Chondrocyte (in vitro differentiated cells): ENCODE measurements at regions not wholly inside any gene's neighbourhood (a gene's known extent, or its start where the extent isn't known, plus 50 kb on each side); places are given as distances from the start of the nearest gene placed in this dataset.

Experiments used
- DNase-seq: peaks from one replicate; pipeline ENCODE4 v3.0.0; 2021; ENCODE audit warnings: mixed read lengths, low spot score
- H3K27ac Mint-ChIP-seq: one replicate; pipeline ENCODE4 v1.8.0; 2021; ENCODE audit warnings: mild to moderate bottlenecking, moderate library complexity, mixed read lengths; ENCODE audit not compliant: unreplicated experiment
- H3K27me3 Mint-ChIP-seq: 2 replicates; pipeline ENCODE4 v1.8.0; 2021; ENCODE audit warnings: low read depth, mixed read lengths
- H3K36me3 Mint-ChIP-seq: 2 replicates; pipeline ENCODE4 v1.8.0; 2021; ENCODE audit warnings: low read depth, mixed read lengths
- H3K4me1 Mint-ChIP-seq: 2 replicates; pipeline ENCODE4 v1.8.0; 2021; ENCODE audit warnings: low read depth, mild to moderate bottlenecking, mixed read lengths
- H3K4me3 Mint-ChIP-seq: one replicate; pipeline ENCODE4 v1.8.0; 2021; ENCODE audit warnings: mild to moderate bottlenecking, moderate library complexity, mixed read lengths; ENCODE audit not compliant: unreplicated experiment
- H3K9me3 Mint-ChIP-seq: 2 replicates; pipeline ENCODE4 v1.8.0; 2021; ENCODE audit warnings: low read depth, mixed read lengths
- TF ChIP-seq, protein P1 (sequence below): fragments of 200-600 bp; sonication (generic); IDR thresholded peaks from 2 replicates; pipeline ENCODE4 v1.5.0; 2021; ENCODE audit warnings: antibody characterized with exemption, mild to moderate bottlenecking, moderate library complexity

DNA sequence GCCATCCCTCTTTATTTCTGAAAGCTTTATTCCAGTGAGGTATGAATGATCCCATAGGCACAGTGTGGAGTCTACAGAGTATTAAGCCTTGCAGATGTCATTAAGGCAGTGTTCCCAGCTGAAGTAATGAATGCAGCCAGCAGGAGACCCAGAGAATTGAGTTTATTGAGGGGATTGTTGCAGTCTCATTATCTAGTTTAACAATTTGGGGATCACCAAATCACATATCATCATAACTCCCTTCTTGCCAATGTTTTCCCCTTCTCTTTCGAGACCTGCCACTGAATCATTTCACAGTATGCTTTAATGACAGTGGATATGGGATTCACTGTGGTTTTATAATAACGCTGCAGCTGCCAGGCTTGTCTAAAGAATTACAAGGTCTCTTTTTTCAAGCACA lies 249.3 kb upstream of the FSHR start:
- Mint-ChIP-seq H3K27me3 (peaks cover 2% of the 10 kb centered on the region), H3K27ac (no peak overlapping the region), H3K4me3 (no peak overlapping the region), H3K4me1 (no peaks in the 10 kb centered on the region), H3K9me3 (no peaks in the 10 kb centered on the region), H3K36me3 (no peaks in the 10 kb centered on the region)
- TF ChIP-seq, protein P1, sequence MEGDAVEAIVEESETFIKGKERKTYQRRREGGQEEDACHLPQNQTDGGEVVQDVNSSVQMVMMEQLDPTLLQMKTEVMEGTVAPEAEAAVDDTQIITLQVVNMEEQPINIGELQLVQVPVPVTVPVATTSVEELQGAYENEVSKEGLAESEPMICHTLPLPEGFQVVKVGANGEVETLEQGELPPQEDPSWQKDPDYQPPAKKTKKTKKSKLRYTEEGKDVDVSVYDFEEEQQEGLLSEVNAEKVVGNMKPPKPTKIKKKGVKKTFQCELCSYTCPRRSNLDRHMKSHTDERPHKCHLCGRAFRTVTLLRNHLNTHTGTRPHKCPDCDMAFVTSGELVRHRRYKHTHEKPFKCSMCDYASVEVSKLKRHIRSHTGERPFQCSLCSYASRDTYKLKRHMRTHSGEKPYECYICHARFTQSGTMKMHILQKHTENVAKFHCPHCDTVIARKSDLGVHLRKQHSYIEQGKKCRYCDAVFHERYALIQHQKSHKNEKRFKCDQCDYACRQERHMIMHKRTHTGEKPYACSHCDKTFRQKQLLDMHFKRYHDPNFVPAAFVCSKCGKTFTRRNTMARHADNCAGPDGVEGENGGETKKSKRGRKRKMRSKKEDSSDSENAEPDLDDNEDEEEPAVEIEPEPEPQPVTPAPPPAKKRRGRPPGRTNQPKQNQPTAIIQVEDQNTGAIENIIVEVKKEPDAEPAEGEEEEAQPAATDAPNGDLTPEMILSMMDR = no peak
- no peak for DNase-seq

DNA sequence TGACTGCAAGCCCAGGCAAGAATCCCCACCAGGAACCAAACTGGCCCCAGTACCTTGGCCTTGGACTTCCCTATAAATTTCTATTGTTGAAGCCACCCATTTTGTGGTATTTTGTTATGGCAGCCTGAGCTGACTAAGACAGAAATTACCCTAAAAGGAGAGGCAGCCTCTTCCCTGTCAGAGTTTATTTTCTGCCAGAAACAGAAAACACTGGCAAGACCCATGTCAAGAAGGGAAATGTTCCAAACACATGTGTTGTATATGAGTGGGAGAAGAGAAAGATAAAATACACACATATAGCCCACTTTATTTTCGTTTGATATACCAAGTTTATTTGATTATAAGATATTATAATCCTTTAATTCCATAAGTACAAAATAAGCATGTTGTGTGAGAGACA lies 225.1 kb upstream of the FSHR start:
- no peak for DNase-seq
- Mint-ChIP-seq H3K9me3 (peaks cover 9% of the 10 kb centered on the region), H3K4me3 (no peak overlapping the region), H3K27me3 (no peaks in the 10 kb centered on the region), H3K27ac (no peak overlapping the region), H3K4me1 (no peaks in the 10 kb centered on the region), H3K36me3 (no peaks in the 10 kb centered on the region)
- TF ChIP-seq, protein P1 = no peak

DNA sequence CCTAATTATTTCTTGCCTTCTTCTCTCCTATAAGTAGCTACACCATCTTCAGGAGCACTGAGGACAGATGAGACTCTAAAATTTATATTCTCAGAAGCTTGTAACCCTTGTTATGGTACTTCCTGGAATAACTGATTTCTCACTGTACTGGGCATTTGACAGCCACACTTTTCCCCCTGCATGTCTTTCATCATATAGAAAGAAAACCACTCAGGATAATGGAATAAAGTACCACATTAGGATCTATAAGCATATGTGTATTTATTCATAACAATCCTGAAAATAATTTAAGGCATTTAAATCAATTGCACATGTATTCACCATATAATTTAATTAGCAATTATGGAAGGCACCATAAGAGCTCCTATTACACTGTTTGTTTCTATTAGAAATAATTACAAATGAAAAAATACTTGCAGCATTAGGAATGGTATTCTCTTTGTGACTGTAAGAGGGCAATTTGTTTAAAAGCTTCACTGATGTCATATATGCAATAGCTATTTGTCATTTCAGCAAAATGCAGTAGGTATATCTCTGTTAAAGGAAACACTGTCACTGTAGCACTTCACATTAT lies 216.9 kb upstream of the FSHR start:
- no peak overlapping the region for H3K4me3 Mint-ChIP-seq

DNA sequence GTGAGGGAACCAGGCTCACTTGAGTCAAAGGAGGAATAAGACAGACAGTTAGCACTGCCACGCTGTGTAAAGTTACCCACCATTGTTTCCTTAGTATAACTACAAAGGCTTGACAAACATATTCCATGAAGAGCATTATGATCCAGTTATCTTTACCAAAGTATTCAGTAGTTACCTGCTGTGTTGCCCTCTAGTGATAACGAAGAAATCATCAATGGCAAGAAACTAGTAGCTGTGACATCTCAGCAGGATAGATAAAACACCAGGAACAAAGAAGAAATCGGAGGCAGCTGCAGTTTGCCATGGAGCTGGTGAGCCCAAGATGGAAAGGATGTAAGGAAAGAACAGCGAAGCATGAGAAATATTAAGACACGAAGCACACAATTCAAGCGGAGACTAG lies 215.3 kb upstream of the FSHR start:
- no peaks in the 10 kb centered on the region for H3K9me3 Mint-ChIP-seq
- peaks cover 2% of the 10 kb centered on the region for H3K27me3 Mint-ChIP-seq
- no peaks in the 10 kb centered on the region for H3K36me3 Mint-ChIP-seq
- H3K4me1 Mint-ChIP-seq = no peaks in the 10 kb centered on the region
- no peak for DNase-seq
- no peak overlapping the region for H3K27ac Mint-ChIP-seq
- H3K4me3 Mint-ChIP-seq = no peak overlapping the region
- TF ChIP-seq, protein P1 = no peak

More for the DNA sequence above, 216.9 kb upstream of the FSHR start:
- H3K4me1 Mint-ChIP-seq = no peaks in the 10 kb centered on the region
- TF ChIP-seq, protein P1 = no peak
- DNase-seq = no peak
- H3K27me3 Mint-ChIP-seq = no peaks in the 10 kb centered on the region
- no peaks in the 10 kb centered on the region for H3K36me3 Mint-ChIP-seq
- no peaks in the 10 kb centered on the region for H3K9me3 Mint-ChIP-seq
- no peak overlapping the region for H3K27ac Mint-ChIP-seq

DNA sequence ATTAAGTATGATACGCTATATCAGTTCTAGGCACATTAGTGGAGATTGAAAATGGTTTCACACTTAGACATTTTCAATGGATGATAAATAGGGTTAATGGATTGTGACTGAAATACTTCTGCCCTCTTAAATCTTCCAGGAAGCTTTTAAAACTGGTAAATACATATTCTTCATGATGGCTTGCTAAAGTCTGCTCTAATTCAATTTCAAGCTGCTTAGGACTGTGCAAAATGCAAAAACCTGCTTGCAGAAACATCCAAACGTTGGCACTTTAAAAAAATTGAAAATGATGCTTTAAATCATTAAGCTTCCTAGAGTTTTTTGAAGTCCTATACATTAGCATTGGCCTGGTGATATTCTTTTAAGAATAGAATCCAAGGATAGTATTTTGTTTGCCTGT lies 214.8 kb upstream of the FSHR start:
- Mint-ChIP-seq H3K27ac (no peak overlapping the region), H3K9me3 (no peaks in the 10 kb centered on the region), H3K4me3 (no peak overlapping the region), H3K36me3 (no peaks in the 10 kb centered on the region), H3K4me1 (no peaks in the 10 kb centered on the region), H3K27me3 (peaks cover 2% of the 10 kb centered on the region)
- no peak for DNase-seq
- TF ChIP-seq, protein P1 = no peak
